Type B pancreatic cell (in vitro differentiated cells): ENCODE measurements at regions not wholly inside any gene's neighbourhood (a gene's known extent, or its start where the extent isn't known, plus 50 kb on each side); places are given as distances from the start of the nearest gene placed in this dataset.

ENCODE experiments used
- DNase-seq: peaks from one replicate; pipeline ENCODE4 v3.0.0; 2021; ENCODE audit warnings: mixed read lengths; ENCODE audit not compliant: unreplicated experiment; ENCODE audit errors: extremely low spot score
- H3K27ac Mint-ChIP-seq: 2 replicates; pipeline ENCODE4 v1.8.0; 2021; ENCODE audit warnings: mild to moderate bottlenecking, mixed read lengths
- H3K27me3 Mint-ChIP-seq: 2 replicates; pipeline ENCODE4 v1.8.0; 2021; ENCODE audit warnings: mixed read lengths
- H3K36me3 Mint-ChIP-seq: 2 replicates; pipeline ENCODE4 v1.8.0; 2021; ENCODE audit warnings: mixed read lengths
- H3K4me1 Mint-ChIP-seq: one replicate; pipeline ENCODE4 v1.8.0; 2021; ENCODE audit warnings: mixed read lengths; ENCODE audit not compliant: unreplicated experiment
- H3K4me3 Mint-ChIP-seq: 2 replicates; pipeline ENCODE4 v1.8.0; 2021; ENCODE audit warnings: mild to moderate bottlenecking, mixed read lengths
- H3K9me3 Mint-ChIP-seq: 2 replicates; pipeline ENCODE4 v1.8.0; 2021; ENCODE audit warnings: mixed read lengths
- TF ChIP-seq, protein P1 (sequence below): fragments of 200-600 bp; sonication (generic); conservative IDR thresholded peaks from 2 replicates; pipeline ENCODE4 v1.5.0; 2021; ENCODE audit warnings: antibody characterized with exemption, mild to moderate bottlenecking

DNA sequence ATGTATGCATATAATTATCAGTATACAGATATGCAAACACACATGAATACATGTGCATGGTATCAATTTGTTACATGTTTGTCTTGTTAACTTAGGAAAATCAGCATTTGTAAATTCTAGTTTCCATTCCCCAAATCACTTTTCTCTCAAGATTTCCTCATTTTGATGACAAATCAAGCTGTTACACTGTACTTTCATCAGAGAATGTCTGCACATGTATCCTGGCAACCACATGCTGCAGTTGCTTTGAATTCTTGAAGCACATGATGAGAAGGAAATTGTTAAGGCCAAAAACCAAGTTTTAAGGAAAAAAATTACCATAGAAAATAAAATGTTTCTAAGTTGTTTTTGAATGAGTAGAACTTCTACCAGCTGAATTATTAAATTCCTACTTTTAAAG lies 1834.5 kb downstream of the EFNA5 start:
- Mint-ChIP-seq H3K27me3 (no peaks in the 10 kb centered on the region), H3K4me1 (no peaks in the 10 kb centered on the region), H3K36me3 (no peaks in the 10 kb centered on the region), H3K4me3 (no peak overlapping the region), H3K9me3 (peaks cover 6% of the 10 kb centered on the region), H3K27ac (no peak overlapping the region)
- TF ChIP-seq, protein P1, sequence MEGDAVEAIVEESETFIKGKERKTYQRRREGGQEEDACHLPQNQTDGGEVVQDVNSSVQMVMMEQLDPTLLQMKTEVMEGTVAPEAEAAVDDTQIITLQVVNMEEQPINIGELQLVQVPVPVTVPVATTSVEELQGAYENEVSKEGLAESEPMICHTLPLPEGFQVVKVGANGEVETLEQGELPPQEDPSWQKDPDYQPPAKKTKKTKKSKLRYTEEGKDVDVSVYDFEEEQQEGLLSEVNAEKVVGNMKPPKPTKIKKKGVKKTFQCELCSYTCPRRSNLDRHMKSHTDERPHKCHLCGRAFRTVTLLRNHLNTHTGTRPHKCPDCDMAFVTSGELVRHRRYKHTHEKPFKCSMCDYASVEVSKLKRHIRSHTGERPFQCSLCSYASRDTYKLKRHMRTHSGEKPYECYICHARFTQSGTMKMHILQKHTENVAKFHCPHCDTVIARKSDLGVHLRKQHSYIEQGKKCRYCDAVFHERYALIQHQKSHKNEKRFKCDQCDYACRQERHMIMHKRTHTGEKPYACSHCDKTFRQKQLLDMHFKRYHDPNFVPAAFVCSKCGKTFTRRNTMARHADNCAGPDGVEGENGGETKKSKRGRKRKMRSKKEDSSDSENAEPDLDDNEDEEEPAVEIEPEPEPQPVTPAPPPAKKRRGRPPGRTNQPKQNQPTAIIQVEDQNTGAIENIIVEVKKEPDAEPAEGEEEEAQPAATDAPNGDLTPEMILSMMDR: no peak
- DNase-seq: no peak

DNA sequence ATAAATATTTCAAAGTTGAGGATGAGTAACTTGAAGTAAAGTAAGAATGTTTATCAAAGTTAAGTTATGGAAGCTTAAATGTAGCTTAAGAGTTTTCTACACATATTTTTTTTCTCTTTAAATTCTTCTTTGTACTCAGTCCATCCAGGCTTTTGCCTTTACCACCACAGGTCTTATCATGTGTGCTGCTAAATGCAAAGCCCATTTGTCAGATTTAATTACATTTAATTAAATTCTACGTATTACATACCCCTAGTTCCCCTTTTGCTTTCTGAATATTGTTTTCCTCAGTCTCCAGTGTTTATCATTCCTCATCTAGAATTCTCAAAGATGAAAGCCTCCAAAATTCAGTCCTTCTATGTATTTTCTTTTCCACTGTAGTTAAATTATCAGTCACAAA lies 1841.9 kb downstream of the EFNA5 start:
- H3K4me1 Mint-ChIP-seq: no peaks in the 10 kb centered on the region
- H3K9me3 Mint-ChIP-seq: no peaks in the 10 kb centered on the region
- H3K36me3 Mint-ChIP-seq: no peaks in the 10 kb centered on the region
- DNase-seq: no peak
- H3K27me3 Mint-ChIP-seq: no peaks in the 10 kb centered on the region
- TF ChIP-seq, protein P1: no peak
- no peak overlapping the region for H3K4me3 Mint-ChIP-seq
- no peak overlapping the region for H3K27ac Mint-ChIP-seq

DNA sequence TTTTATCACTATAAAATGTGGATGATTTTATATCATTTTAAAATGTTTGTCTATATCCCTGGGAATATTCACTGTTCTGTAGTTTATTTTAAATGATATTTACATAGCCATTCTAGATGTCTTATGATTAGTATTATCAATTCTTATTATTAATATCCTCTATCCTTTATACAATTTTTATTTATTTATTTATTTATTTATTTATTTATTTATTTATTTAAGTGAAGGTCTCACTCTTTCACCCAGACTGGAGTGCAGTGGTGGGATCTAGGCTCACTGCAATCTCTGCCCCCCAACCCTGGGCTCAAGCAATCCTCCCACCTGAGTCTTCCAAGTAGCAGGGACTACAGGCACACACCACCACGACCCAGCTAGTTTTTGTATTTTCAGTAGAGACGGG lies 1848.9 kb downstream of the EFNA5 start:
- no peak overlapping the region for H3K4me3 Mint-ChIP-seq
- H3K4me1 Mint-ChIP-seq: peaks cover 5% of the 10 kb centered on the region
- DNase-seq: no peak
- no peaks in the 10 kb centered on the region for H3K36me3 Mint-ChIP-seq
- no peaks in the 10 kb centered on the region for H3K27me3 Mint-ChIP-seq
- TF ChIP-seq, protein P1: no peak
- no peaks in the 10 kb centered on the region for H3K9me3 Mint-ChIP-seq
- H3K27ac Mint-ChIP-seq: no peak overlapping the region

DNA sequence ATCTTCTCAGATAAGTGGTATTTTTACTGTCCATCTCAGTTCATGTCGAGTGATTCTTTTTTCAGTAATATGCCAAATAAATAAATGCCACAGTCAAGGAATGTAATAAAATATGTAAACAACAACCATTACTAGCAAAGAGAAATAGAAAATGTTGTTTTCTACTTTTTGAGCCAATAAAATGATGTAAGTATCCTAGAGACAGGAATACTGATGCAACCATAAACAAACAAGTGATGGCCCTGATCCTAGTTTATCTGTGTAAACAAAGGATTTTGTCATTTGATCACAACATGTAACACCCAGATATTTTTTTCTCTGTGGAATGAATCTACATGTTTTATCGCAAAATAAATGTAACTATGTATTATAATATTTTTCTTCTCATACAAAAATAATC lies 1852.8 kb downstream of the EFNA5 start:
- Mint-ChIP-seq H3K36me3 (no peaks in the 10 kb centered on the region), H3K9me3 (no peaks in the 10 kb centered on the region), H3K4me3 (no peak overlapping the region), H3K27ac (no peak overlapping the region), H3K27me3 (no peaks in the 10 kb centered on the region), H3K4me1 (peaks cover 5% of the 10 kb centered on the region)
- DNase-seq: no peak
- TF ChIP-seq, protein P1: no peak

DNA sequence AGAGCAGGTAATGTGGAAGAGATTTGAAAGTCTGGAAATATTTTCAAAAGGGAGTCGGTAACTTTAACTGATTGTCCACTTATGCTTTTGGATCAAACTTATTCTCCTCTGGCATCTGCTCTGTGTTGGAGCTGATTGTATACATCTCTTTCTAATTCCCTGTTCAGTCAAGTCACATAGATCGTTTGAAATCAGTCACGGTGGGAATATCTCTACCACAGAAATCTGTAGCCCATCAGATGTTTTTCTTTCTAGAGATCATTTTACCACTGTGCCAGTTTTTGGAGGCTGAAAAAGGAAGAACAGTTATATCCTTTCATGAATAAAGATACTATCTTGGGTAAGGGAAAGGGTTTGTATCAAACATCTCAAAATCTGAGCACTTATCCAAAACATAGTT lies 1853.3 kb downstream of the EFNA5 start:
- peaks cover 5% of the 10 kb centered on the region for H3K4me1 Mint-ChIP-seq
- no peaks in the 10 kb centered on the region for H3K27me3 Mint-ChIP-seq
- H3K27ac Mint-ChIP-seq: no peak overlapping the region
- H3K36me3 Mint-ChIP-seq: no peaks in the 10 kb centered on the region
- TF ChIP-seq, protein P1: no peak
- H3K9me3 Mint-ChIP-seq: no peaks in the 10 kb centered on the region
- H3K4me3 Mint-ChIP-seq: no peak overlapping the region
- no peak for DNase-seq

DNA sequence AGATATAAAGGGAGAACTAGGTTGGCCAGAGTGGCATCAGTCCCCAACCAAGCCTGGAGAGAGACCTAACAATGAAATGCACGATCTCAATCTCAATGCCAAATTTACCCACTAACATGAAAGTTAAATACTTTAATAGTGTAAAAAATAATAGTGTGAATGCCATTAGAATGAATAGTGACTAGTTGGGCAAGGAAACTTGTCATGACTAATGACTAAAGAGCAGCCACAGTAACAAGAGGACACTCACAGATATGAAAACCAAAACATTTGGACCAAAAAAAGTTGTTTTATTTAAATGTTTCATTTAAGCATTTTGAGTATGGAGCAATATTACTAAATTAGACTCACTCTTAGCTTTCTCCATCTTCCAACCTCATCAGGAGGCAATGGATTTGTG lies 1853.8 kb downstream of the EFNA5 start:
- H3K4me3 Mint-ChIP-seq: no peak overlapping the region
- no peaks in the 10 kb centered on the region for H3K9me3 Mint-ChIP-seq
- TF ChIP-seq, protein P1: no peak
- peaks cover 5% of the 10 kb centered on the region for H3K4me1 Mint-ChIP-seq
- no peaks in the 10 kb centered on the region for H3K36me3 Mint-ChIP-seq
- DNase-seq: no peak
- H3K27me3 Mint-ChIP-seq: no peaks in the 10 kb centered on the region
- H3K27ac Mint-ChIP-seq: no peak overlapping the region
